Activated CD4-positive, alpha-beta T cell treated with anti-CD3 and anti-CD28 coated beads, Interleukin-2, amount 50 U/mL, for 4 hours (primary cell): ENCODE measurements at regions not wholly inside any gene's neighbourhood (a gene's known extent, or its start where the extent isn't known, plus 50 kb on each side); places are given as distances from the start of the nearest gene placed in this dataset.

Source experiments
- DNase-seq, 2 experiments: peaks; one replicate each; pipeline ENCODE4 v3.0.0-alpha.2; 2020

GRCh38 chr1:87735750-87736149 is 407.1 kb downstream of the LMO4 start:
- DNase-seq, result no peak

DNA sequence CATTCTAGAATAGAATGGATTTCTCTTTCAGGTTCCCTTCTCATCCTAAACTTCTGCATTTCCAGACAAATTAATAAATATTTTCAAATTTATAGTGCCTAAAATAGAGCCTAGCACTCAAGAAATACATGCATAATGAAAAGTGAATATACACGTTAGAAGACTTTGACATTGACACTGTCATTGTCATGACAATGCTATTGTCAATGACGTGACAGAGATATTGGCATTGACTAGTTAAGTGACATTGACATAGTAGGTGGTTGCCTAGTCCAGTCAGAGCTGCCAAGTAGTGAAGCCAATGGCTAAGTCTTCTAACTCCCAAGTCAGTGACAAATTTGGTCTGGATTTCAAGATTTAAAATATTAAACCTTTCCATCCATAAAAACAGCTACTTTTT is 410.5 kb downstream of the LMO4 start:
- no peak for DNase-seq

- DNase-seq, result no peak
Observed at GRCh38 chr1:87739704-87740103, 411.0 kb downstream of the LMO4 start.

DNA sequence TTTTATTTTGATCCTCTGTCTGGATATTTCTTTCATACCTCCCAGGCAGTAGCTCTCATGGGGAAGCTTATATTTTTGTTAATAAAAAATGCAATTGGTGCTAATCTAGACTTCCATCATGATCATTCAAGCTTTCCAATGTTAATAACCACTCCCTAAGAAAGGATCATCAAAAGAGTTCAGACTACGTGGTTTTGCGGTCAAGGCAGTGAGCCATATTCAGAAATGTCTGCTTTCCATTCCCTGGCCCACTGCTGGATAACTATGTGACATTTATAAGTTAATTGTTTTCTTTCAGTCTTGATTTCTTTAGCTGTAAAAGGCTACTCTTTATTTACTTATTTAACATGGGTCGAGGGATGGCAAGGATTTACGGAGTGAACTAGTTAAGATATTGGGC is 414.6 kb downstream of the LMO4 start:
- DNase-seq, result no peak

GRCh38 chr1:87744056-87744455 is 415.4 kb downstream of the LMO4 start:
- no peak for DNase-seq

DNA sequence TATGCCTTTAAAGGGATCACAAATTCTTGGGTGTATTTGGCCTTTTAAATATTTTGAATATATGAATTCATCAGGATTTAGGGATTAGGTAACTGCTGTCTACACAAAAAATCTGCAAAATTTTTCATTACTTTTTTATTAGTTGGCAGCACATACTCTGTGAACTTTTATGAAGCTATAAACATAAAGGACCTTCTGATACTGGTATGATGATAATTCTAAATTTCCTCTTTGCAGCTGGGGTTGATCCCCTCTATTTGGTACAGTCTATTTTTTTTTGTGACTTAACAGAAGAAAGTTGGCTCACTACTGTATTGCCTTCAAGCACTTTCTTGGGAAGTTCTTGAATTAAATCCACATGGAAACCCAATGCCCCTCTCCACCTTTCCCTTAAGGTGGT is 416.1 kb downstream of the LMO4 start:
- no peak for DNase-seq

GRCh38 chr1:87753366-87753765 is 424.7 kb downstream of the LMO4 start:
- no peak for DNase-seq

DNA sequence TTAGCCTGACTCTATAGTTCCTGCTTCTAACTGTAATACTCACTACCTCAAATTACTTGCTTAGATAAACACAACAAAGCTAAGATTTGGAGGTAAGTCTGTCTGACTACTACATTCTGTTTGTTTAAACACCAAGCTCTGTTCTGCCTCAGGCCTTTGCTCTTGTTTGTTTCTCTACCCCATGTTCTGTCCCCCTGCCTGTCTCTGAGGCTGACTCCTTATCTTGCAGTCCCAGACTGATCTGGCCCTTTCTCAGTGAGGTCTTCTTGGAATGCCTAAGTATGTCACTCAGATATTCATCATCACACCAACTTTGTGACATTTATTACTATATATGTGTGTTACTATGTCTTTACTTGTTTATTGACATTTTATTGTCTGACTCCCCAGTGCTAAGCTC is 425.5 kb downstream of the LMO4 start:
- DNase-seq, result no peak

DNA sequence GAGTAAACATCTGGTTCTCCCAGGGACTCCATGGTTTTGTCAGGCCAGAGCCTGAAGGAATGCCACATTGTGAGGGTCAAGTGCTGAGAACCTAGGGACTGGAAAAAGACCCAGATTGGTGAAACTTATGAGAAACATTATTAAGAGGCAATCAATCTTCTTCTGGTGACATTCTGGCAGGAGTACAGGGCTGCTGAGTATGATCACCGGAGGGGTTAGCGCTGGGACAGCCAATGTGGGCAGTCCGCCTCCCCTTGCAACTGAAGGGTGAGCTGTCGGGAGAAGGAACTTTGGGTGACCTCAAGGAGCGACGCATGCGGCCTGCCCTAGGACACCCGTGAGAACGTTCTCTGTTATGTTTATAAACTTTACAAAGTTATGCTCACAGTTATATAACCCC is 429.0 kb downstream of the LMO4 start:
- DNase-seq, result no peak

DNA sequence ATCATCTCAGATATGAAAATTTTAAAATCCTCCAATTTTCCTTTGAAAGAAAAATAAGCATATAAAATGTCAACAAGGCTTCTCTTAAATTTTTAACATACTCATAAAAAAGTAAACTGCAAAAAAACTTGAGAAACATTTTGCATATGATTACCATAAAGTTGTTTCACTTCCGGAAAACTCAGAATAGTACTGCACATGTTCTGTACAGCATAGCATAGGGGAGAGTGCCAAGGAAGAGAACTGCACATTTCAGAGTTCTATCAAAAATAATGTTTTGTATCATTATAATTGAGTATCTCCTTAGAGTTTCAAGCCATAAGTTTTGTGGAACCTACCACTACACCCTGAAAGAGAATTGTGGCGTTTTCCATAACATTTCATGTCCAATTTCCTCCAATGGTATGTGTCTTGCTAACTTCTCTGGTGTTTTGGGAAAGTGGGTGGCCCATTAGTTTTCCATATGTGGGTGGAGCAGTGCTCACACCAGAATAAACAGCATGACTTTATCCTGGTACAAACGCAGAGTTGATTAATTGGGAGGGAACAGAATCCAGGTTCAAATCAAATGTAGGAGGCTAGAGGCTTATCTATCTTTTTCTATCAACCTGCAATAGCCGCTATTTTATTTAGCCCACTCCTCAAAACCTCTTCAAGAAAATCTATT is 430.9 kb downstream of the LMO4 start:
- DNase-seq, result no peak

DNA sequence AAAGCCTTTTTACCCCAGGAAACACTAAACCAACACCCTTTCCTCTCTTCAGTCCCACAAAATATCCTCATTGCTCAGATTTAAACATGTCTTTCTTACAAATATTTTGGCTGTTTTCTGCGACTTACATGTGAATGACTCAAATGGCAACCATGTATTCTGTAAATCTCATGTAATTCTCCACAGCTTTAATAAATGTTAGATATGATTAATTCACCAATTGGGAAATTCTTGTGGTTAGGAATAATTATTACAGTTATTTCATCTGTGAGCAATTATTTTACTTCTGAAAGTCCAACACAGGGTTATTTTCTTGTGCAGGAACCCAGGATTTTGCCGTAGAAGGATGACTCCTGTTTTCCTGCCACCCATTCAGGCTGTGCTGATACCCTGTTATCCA is 431.5 kb downstream of the LMO4 start:
- no peak for DNase-seq

- no peak for DNase-seq
Observed at GRCh38 chr1:87760654-87761053, 432.0 kb downstream of the LMO4 start.

DNA sequence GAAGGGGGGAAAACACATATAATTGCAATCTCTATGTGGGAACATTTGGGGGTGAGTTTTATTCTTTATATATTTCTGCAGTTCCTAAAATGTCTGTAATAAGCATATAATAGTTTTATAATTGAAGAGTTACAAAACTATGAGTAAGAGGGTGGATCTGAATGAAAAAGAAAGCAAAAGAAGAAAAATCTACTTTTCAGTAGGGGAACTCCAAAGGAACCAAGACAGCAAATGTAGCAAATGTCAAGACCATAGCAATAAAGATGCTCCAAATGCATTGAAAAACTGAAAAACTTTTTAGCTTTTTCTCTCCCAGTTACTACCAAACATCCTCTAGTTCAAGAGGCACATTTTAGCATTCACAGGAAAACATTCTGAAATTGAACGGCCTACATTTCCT is 434.8 kb downstream of the LMO4 start:
- no peak for DNase-seq

DNA sequence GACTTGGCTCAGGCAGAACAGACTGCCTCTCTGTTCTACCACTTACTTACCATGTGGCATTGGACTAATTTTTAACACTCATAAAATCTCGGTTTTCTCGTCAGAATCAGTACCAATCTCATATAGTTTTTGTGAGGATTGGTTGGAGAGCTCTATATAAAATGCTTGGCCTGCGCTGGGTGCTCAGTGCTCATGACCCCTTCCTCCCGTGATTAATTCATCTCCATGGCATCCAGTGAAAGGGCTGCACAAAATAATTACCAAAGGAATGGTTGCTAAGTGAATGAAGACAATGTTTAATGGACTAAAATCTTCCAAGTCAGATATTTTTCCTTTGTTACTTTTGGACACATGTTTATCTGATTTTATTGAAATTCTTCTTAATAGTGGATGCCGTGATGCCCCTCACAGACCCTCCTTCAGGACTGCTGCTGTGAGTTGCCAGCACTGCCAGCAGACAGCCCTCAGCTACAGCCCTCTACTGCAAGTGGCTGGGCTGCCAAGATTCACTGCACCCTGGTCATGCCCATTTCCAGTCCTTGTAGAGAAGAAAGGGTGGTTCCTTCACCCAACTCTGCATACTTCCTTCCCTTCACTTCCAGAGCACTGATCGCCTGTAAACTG is 436.5 kb downstream of the LMO4 start:
- no peak for DNase-seq

DNA sequence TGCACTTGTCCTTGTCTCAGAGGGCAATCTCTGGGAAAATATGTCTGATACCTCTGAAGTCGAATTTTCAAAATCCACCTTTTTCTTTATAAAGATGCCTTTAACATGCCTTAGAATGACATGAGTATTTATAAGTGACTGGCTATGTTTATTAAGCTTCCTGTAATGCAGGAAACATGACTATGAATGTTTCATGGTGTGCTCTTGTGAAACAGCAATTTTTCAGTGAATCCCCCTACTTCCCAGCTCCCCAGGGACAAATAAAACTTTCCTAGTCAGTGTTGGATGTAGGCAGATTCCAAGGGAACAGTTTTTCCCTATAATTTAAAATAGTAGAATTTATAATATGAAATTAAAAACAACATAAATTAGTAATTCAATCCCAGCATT is 437.0 kb downstream of the LMO4 start:
- no peak for DNase-seq

- no peak for DNase-seq
Observed at GRCh38 chr1:87766737-87767136, 438.1 kb downstream of the LMO4 start.

- DNase-seq, result no peak
Observed at GRCh38 chr1:87778896-87779295, 450.2 kb downstream of the LMO4 start.

- no peak for DNase-seq
Observed at GRCh38 chr1:87781554-87781953, 452.9 kb downstream of the LMO4 start.

GRCh38 chr1:87783315-87783714 is 454.6 kb downstream of the LMO4 start:
- DNase-seq, result no peak

DNA sequence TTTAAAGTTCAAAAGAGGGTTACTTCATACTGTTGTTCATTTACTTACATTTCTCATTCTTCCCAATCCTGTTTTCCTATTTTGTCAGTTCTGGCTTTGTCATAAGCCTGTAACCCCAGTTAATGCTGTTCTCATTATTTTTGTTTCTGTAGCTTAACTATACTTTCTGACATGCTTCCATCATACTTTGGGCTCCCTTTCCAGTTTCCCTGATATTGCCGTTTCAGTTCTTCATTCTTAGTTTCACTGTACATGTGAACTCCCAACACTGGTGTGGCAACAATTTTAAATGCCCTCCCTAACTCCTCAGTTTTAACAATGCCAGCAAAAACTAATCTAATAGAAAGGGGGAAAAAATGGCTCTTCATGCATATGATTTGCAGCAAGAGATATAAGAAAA is 456.7 kb downstream of the LMO4 start:
- DNase-seq, result no peak

- DNase-seq, result no peak
Observed at GRCh38 chr1:87786229-87786628, 457.5 kb downstream of the LMO4 start.

DNA sequence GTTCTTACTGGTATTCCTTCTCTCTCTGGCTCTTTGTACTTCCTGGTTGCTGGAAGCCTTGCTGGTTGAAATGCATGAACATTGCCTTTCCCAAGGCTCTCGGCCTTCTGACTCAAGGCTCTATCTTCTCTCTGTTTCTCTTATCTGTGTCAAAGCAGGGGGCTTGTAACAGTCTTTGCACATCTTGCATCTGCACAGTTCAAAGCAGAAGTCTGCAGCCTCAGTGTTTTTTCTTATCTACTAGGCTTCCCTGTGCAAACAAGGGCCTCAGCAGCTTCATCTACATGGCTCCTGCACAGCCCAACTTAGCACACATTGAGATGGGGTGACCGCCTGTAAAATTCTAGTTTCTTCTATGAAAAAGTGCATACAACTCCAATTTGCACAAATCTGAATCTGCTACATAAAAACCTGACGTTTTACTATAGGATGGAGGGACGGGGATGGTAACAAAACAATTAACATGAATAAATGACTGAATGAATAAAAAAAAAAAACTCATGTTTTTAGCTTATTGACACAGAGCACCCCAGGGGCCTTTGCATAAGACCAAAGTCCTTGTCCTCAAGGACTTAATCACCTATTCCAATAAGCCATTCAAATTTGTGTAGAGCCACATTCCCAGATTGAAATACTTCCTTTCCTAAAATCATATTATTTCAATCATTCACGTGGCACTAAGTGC is 458.3 kb downstream of the LMO4 start:
- no peak for DNase-seq

DNA sequence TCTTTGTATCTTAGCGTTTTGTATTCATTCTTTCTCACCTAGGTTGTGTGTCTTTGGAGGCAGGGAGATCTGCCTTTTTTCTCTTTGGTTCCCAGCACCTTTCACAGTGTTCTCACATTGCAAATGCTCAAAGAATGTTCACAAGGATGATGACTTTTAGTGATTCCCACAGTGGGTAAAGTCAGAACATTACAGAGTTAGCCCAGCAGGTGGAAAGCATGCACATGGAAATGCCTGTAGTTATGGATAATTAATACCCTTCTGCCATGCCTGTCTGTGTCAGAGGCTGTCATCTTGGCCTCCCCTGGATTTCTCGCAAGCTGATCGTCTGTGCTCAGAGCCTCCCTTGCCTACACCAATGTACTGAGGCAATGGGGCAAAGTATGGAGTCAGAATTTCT is 458.9 kb downstream of the LMO4 start:
- no peak for DNase-seq

- no peak for DNase-seq
Observed at GRCh38 chr1:87790756-87791155, 462.1 kb downstream of the LMO4 start.
